ENCODE measurements at regions not wholly inside any gene's neighbourhood (a gene's known extent, or its start where the extent isn't known, plus 50 kb on each side); places are given as distances from the start of the nearest gene placed in this dataset.

GRCh38 chr3:99504258-99504657, 134.1 kb upstream of the COL8A1 start:
- Mint-ChIP-seq H3K4me1 (no peaks in the 10 kb centered on the region), H3K27ac (no peak overlapping the region), H3K27me3 (ENCODE audit: insufficient read depth, low read depth) (peaks cover 2% of the 10 kb centered on the region), H3K36me3 (no peaks in the 10 kb centered on the region), H3K4me3 (no peak overlapping the region), H3K9me3 (no peaks in the 10 kb centered on the region)
- peak overlapping the region; percentile 17 for H2AFZ ChIP-seq (replicated peaks)
- H3K79me2 ChIP-seq (ENCODE audit: low read depth), result no peaks in the 10 kb centered on the region
- no peak overlapping the region for H3K27ac ChIP-seq
- H3F3A ChIP-seq (ENCODE audit: low read depth), result no peaks in the 10 kb centered on the region
- H3K4me3 ChIP-seq, result no peak overlapping the region
- TF ChIP-seq CTCF (IDR thresholded peaks at IDR 0.05) (no peak), EZH2phosphoT487 (IDR thresholded peaks at IDR 0.05) (no peak), EZH2 (IDR thresholded peaks at IDR 0.05) (no peak)
- no peaks in the 10 kb centered on the region for H4K20me1 ChIP-seq (ENCODE audit: low read depth)
- no peak for DNase-seq (ENCODE audit: low spot score)
- H3K27me3 ChIP-seq, result no peaks in the 10 kb centered on the region
- no peak overlapping the region for H3K4me2 ChIP-seq
- H3K4me1 ChIP-seq, result no peaks in the 10 kb centered on the region
- no peaks in the 10 kb centered on the region for H3K9me3 ChIP-seq (ENCODE audit: low read depth)
- no peak overlapping the region for H3K9ac ChIP-seq
- H3K36me3 ChIP-seq, result no peaks in the 10 kb centered on the region

GRCh38 chr3:99503350-99503749, 135.0 kb upstream of the COL8A1 start:
- Mint-ChIP-seq H3K4me1 (no peaks in the 10 kb centered on the region), H3K36me3 (no peaks in the 10 kb centered on the region), H3K27ac (no peak overlapping the region), H3K4me3 (no peak overlapping the region), H3K9me3 (no peaks in the 10 kb centered on the region), H3K27me3 (ENCODE audit: insufficient read depth, low read depth) (peaks cover 2% of the 10 kb centered on the region)
- Histone ChIP-seq H3K4me3 (no peak overlapping the region), H3F3A (ENCODE audit: low read depth) (no peaks in the 10 kb centered on the region), H3K9me3 (ENCODE audit: low read depth) (no peaks in the 10 kb centered on the region), H4K20me1 (ENCODE audit: low read depth) (no peaks in the 10 kb centered on the region), H3K27me3 (no peaks in the 10 kb centered on the region), H3K4me2 (no peak overlapping the region), H3K9ac (no peak overlapping the region), H2AFZ (replicated peaks) (no peak overlapping the region), H3K79me2 (ENCODE audit: low read depth) (no peaks in the 10 kb centered on the region), H3K36me3 (no peaks in the 10 kb centered on the region), H3K27ac (no peak overlapping the region), H3K4me1 (no peaks in the 10 kb centered on the region)
- no peak for TF ChIP-seq EZH2phosphoT487 (IDR thresholded peaks at IDR 0.05)
- TF ChIP-seq EZH2 (IDR thresholded peaks at IDR 0.05), result no peak
- TF ChIP-seq CTCF (IDR thresholded peaks at IDR 0.05), result no peak
- no peak for DNase-seq (ENCODE audit: low spot score)

GRCh38 chr3:99502871-99503270, 135.5 kb upstream of the COL8A1 start:
- Mint-ChIP-seq H3K36me3 (no peaks in the 10 kb centered on the region), H3K4me3 (no peak overlapping the region), H3K4me1 (no peaks in the 10 kb centered on the region), H3K27ac (no peak overlapping the region), H3K27me3 (ENCODE audit: insufficient read depth, low read depth) (peaks cover 2% of the 10 kb centered on the region), H3K9me3 (no peaks in the 10 kb centered on the region)
- Histone ChIP-seq H3K9ac (no peak overlapping the region), H3K4me1 (no peaks in the 10 kb centered on the region), H3F3A (ENCODE audit: low read depth) (no peaks in the 10 kb centered on the region), H3K27me3 (no peaks in the 10 kb centered on the region), H3K4me3 (no peak overlapping the region), H2AFZ (replicated peaks) (no peak overlapping the region), H3K36me3 (no peaks in the 10 kb centered on the region), H3K4me2 (no peak overlapping the region), H3K9me3 (ENCODE audit: low read depth) (no peaks in the 10 kb centered on the region), H4K20me1 (ENCODE audit: low read depth) (no peaks in the 10 kb centered on the region), H3K79me2 (ENCODE audit: low read depth) (no peaks in the 10 kb centered on the region), H3K27ac (no peak overlapping the region)
- DNase-seq (ENCODE audit: low spot score), result no peak
- no peak for TF ChIP-seq EZH2 (IDR thresholded peaks at IDR 0.05)
- no peak for TF ChIP-seq CTCF (IDR thresholded peaks at IDR 0.05)
- no peak for TF ChIP-seq EZH2phosphoT487 (IDR thresholded peaks at IDR 0.05)

- H3K79me2 ChIP-seq (ENCODE audit: low read depth), result no peaks in the 10 kb centered on the region
- H3K4me1 Mint-ChIP-seq, result no peaks in the 10 kb centered on the region
- TF ChIP-seq EZH2 (IDR thresholded peaks at IDR 0.05) (no peak), CTCF (IDR thresholded peaks at IDR 0.05) (no peak), EZH2phosphoT487 (IDR thresholded peaks at IDR 0.05) (no peak)
- H3K4me3 ChIP-seq, result no peak overlapping the region
- no peaks in the 10 kb centered on the region for H3K27me3 ChIP-seq
- no peak for DNase-seq (ENCODE audit: low spot score)
- no peak overlapping the region for H3K4me2 ChIP-seq
- no peaks in the 10 kb centered on the region for H3K9me3 ChIP-seq (ENCODE audit: low read depth)
- no peak overlapping the region for H2AFZ ChIP-seq (replicated peaks)
- no peak overlapping the region for H3K27ac Mint-ChIP-seq
- H4K20me1 ChIP-seq (ENCODE audit: low read depth), result no peaks in the 10 kb centered on the region
- H3K9me3 Mint-ChIP-seq, result peaks cover 4% of the 10 kb centered on the region
- no peaks in the 10 kb centered on the region for H3K4me1 ChIP-seq
- H3K27ac ChIP-seq, result no peak overlapping the region
- no peaks in the 10 kb centered on the region for H3F3A ChIP-seq (ENCODE audit: low read depth)
- H3K9ac ChIP-seq, result no peak overlapping the region
- no peaks in the 10 kb centered on the region for H3K36me3 ChIP-seq
- no peak overlapping the region for H3K4me3 Mint-ChIP-seq
- H3K27me3 Mint-ChIP-seq (ENCODE audit: insufficient read depth, low read depth), result no peaks in the 10 kb centered on the region
- no peaks in the 10 kb centered on the region for H3K36me3 Mint-ChIP-seq
These were observed 137.9 kb upstream of the COL8A1 start for GRCh38 chr3:99500485-99500884.

Measured in neural progenitor cell (in vitro differentiated cells).